Suprapubic skin (tissue), 4 donors: ENCODE measurements at regions not wholly inside any gene's neighbourhood (a gene's known extent, or its start where the extent isn't known, plus 50 kb on each side); places are given as distances from the start of the nearest gene placed in this dataset.

Source experiments
- DNase-seq, 2 donors: peaks; one replicate each; pipeline ENCODE4 v3.0.0-alpha.2; 2019; ENCODE audit warnings: low spot score in 2 of 2
- H3K27ac ChIP-seq: fragments of 200-600 bp; sonication (generic); one replicate; pipeline ENCODE4 v1.5.1; 2019
- H3K27me3 ChIP-seq: fragments of 200-600 bp; sonication (generic); one replicate; pipeline ENCODE4 v1.5.1; 2019
- H3K36me3 ChIP-seq: fragments of 200-600 bp; sonication (generic); one replicate; pipeline ENCODE4 v1.5.1; 2019
- H3K4me1 ChIP-seq: fragments of 200-600 bp; sonication (generic); one replicate; pipeline ENCODE4 v1.5.1; 2019
- H3K4me3 ChIP-seq: fragments of 200-600 bp; sonication (generic); one replicate; pipeline ENCODE4 v1.5.1; 2019; ENCODE audit warnings: mild to moderate bottlenecking
- H3K9me3 ChIP-seq: fragments of 200-600 bp; sonication (generic); one replicate; pipeline ENCODE4 v1.5.1; 2019
- CTCF ChIP-seq, 2 donors: fragments of 200-600 bp in 1 of 2; fragments of 450-650 bp in 1 of 2; sonication (generic) in 1 of 2; IDR thresholded peaks; one replicate each; pipeline ENCODE4 v1.5.1; 2016 to 2019; ENCODE audit warnings: antibody characterized with exemption in 2 of 2, mild to moderate bottlenecking in 1 of 2, moderate library complexity in 1 of 2
- EP300 ChIP-seq: sonication (generic); formaldehyde crosslinking; IDR thresholded peaks from one replicate; pipeline ENCODE4 v1.6.1; 2017; ENCODE audit warnings: antibody characterized with exemption
- POLR2A ChIP-seq, 2 donors: fragments of 450-650 bp; IDR thresholded peaks; one replicate each; pipeline ENCODE4 v1.6.1; 2017; ENCODE audit warnings: antibody characterized with exemption in 2 of 2, mild to moderate bottlenecking in 2 of 2, moderate library complexity in 2 of 2
- POLR2AphosphoS5 ChIP-seq, 3 donors: sonication (generic); formaldehyde crosslinking; IDR thresholded peaks; one replicate each; pipeline ENCODE4 v1.6.1; 2017; ENCODE audit warnings: antibody characterized with exemption in 3 of 3
- WGBS: methylation state at CpG from one replicate; pipeline ENCODE4 v1.1.5; 2018; 5-methylcytosine and 5-hydroxymethylcytosine counted together

GRCh38 chr12:82209533-82209932 is 148.7 kb downstream of the CCDC59 start:
- Histone ChIP-seq H3K27me3 (no peaks in the 10 kb centered on the region), H3K27ac (no peak overlapping the region), H3K36me3 (no peaks in the 10 kb centered on the region), H3K4me3 (no peak overlapping the region), H3K4me1 (no peaks in the 10 kb centered on the region), H3K9me3 (peaks cover 22% of the 10 kb centered on the region)
- TF ChIP-seq POLR2AphosphoS5 (IDR thresholded peaks at IDR 0.05) (no peak), CTCF (IDR thresholded peaks at IDR 0.05) (no peak), POLR2A (IDR thresholded peaks at IDR 0.05) (no peak), EP300 (no peak)
- DNase-seq, result no peak
- 98% methylated on average over 7 of the region's 9 CpGs for WGBS

- no peak for DNase-seq
- no peak for TF ChIP-seq EP300
- no peak for TF ChIP-seq POLR2A (IDR thresholded peaks at IDR 0.05)
- no peak for TF ChIP-seq CTCF (IDR thresholded peaks at IDR 0.05)
- TF ChIP-seq POLR2AphosphoS5 (IDR thresholded peaks at IDR 0.05), result no peak
- no peaks in the 10 kb centered on the region for H3K4me1 ChIP-seq
Observed at GRCh38 chr12:82207556-82207955, 150.6 kb downstream of the CCDC59 start.

GRCh38 chr12:82203086-82203485 is 155.1 kb downstream of the CCDC59 start:
- Histone ChIP-seq H3K27me3 (no peaks in the 10 kb centered on the region), H3K4me3 (no peak overlapping the region), H3K9me3 (peaks cover 9% of the 10 kb centered on the region), H3K36me3 (no peaks in the 10 kb centered on the region), H3K27ac (no peak overlapping the region), H3K4me1 (no peaks in the 10 kb centered on the region)
- TF ChIP-seq POLR2AphosphoS5 (IDR thresholded peaks at IDR 0.05) (no peak), EP300 (no peak), CTCF (IDR thresholded peaks at IDR 0.05) (no peak), POLR2A (IDR thresholded peaks at IDR 0.05) (no peak)
- 74% methylated on average over 4 of the region's 4 CpGs for WGBS
- no peak for DNase-seq

More at GRCh38 chr12:82207556-82207955, 150.6 kb downstream of the CCDC59 start:
- Histone ChIP-seq H3K27ac (no peak overlapping the region), H3K4me3 (no peak overlapping the region), H3K9me3 (peaks cover 22% of the 10 kb centered on the region), H3K27me3 (no peaks in the 10 kb centered on the region), H3K36me3 (no peaks in the 10 kb centered on the region)

- Histone ChIP-seq H3K36me3 (no peaks in the 10 kb centered on the region), H3K4me3 (no peak overlapping the region), H3K27me3 (no peaks in the 10 kb centered on the region), H3K4me1 (no peaks in the 10 kb centered on the region), H3K9me3 (no peaks in the 10 kb centered on the region), H3K27ac (no peak overlapping the region)
- TF ChIP-seq POLR2A (IDR thresholded peaks at IDR 0.05), result no peak
- TF ChIP-seq POLR2AphosphoS5 (IDR thresholded peaks at IDR 0.05), result no peak
- TF ChIP-seq CTCF (IDR thresholded peaks at IDR 0.05), result no peak
- no peak for TF ChIP-seq EP300
- no peak for DNase-seq
- 96% methylated on average over 2 of the region's 2 CpGs for WGBS
Observed at GRCh38 chr12:82187595-82187994, 170.6 kb downstream of the CCDC59 start.

- TF ChIP-seq EP300 (no peak), POLR2A (IDR thresholded peaks at IDR 0.05) (no peak), CTCF (IDR thresholded peaks at IDR 0.05) (no peak), POLR2AphosphoS5 (IDR thresholded peaks at IDR 0.05) (no peak)
- Histone ChIP-seq H3K4me1 (no peaks in the 10 kb centered on the region), H3K27ac (no peak overlapping the region), H3K36me3 (no peaks in the 10 kb centered on the region), H3K4me3 (no peak overlapping the region), H3K27me3 (no peaks in the 10 kb centered on the region), H3K9me3 (no peaks in the 10 kb centered on the region)
- DNase-seq, result no peak
Observed at GRCh38 chr12:82187011-82187410, 171.2 kb downstream of the CCDC59 start.
